VCaP (cell line): ENCODE measurements at regions not wholly inside any gene's neighbourhood (a gene's known extent, or its start where the extent isn't known, plus 50 kb on each side); places are given as distances from the start of the nearest gene placed in this dataset.

Experiments used
- H3K27ac ChIP-seq: fragments of 450-650 bp; 2 replicates; pipeline ENCODE4 v1.5.1; 2017
- CTCF ChIP-seq: fragments of 450-650 bp; conservative IDR thresholded peaks from 2 replicates; pipeline ENCODE4 v1.5.1; 2017; ENCODE audit warnings: mild to moderate bottlenecking, moderate library complexity

- no peak for TF ChIP-seq CTCF
- H3K27ac ChIP-seq = no peak overlapping the region
Measured at GRCh38 chr16:51276336-51276735, 125.3 kb upstream of the SALL1 start.

- H3K27ac ChIP-seq = no peak overlapping the region
- TF ChIP-seq CTCF = no peak
Measured at GRCh38 chr16:51272420-51272819, 121.3 kb upstream of the SALL1 start.

- no peak overlapping the region for H3K27ac ChIP-seq
- no peak for TF ChIP-seq CTCF
Measured at GRCh38 chr16:51271156-51271701, 120.2 kb upstream of the SALL1 start.

GRCh38 chr16:51268237-51268636 lies 117.2 kb upstream of the SALL1 start:
- TF ChIP-seq CTCF = no peak
- H3K27ac ChIP-seq = no peak overlapping the region

GRCh38 chr16:51267681-51268080 lies 116.6 kb upstream of the SALL1 start:
- no peak overlapping the region for H3K27ac ChIP-seq
- no peak for TF ChIP-seq CTCF

- no peak overlapping the region for H3K27ac ChIP-seq
- no peak for TF ChIP-seq CTCF
Measured at GRCh38 chr16:51262428-51262827, 111.4 kb upstream of the SALL1 start.

- no peak for TF ChIP-seq CTCF
- no peak overlapping the region for H3K27ac ChIP-seq
Measured at GRCh38 chr16:51261919-51262318, 110.8 kb upstream of the SALL1 start.
